ENCODE measurements at regions not wholly inside any gene's neighbourhood (a gene's known extent, or its start where the extent isn't known, plus 50 kb on each side); places are given as distances from the start of the nearest gene placed in this dataset.

DNA sequence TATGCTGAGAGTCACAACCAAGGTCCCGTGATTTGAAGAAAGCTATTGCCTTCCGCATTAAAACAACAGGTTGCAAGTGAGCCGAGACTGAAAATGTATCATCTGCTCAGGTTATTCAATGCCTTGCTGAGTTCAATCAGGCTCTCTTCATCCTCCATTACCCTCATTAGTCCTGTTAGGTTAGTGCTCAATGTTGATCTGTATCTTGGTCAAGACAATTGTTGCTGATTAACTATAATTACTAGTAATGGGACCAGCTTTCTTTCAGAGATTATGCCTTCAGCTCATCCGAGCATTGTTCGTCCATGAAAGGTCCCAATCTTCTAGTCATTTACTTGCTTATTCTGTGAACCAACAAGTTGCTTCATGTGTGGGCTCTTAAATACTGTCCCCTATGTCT, 534.6 kb upstream of the FAM241A start:
- no peak for DNase-seq (ENCODE audit: extremely low read depth in 1 of 4, low spot score in 3 of 4)
- in situ Hi-C loops (cut with MboI): no loop called here
- 0% methylated on average over 5 of the region's 5 CpGs for WGBS (ENCODE audit: insufficient coverage, low coverage, missing lambda C conversion rate)

More for the DNA sequence above, 534.6 kb upstream of the FAM241A start:
- H3K27me3 ChIP-seq (ENCODE audit: control insufficient read depth in 2 of 2, insufficient read depth in 2 of 2, low read length in 2 of 2): no peaks in the 10 kb centered on the region
- no peaks in the 10 kb centered on the region for H3K9me1 ChIP-seq (ENCODE audit: control insufficient read depth, insufficient read depth, low read length)
- FAIRE-seq: no peak
- H3K4me2 ChIP-seq (ENCODE audit: insufficient read depth, low read length): no peak overlapping the region
- ChIA-PET CTCF (ENCODE audit: low intra/inter-chr PET ratio) (no interaction called here), POLR2A (no interaction called here)
- no peaks in the 10 kb centered on the region for H3K9me3 ChIP-seq (replicated peaks; ENCODE audit: control insufficient read depth, insufficient read depth, low read depth, low read length)
- intact Hi-C loops (cut with micrococcal nuclease): no loop called here
- H3K4me3 ChIP-seq: no peak overlapping the region
- TF ChIP-seq MYC (IDR thresholded peaks at IDR 0.05; ENCODE audit: low read depth, low read length): no peak
- TF ChIP-seq MYC (CRISPR knock-in tag; IDR thresholded peaks at IDR 0.05; ENCODE audit: borderline replicate concordance, low read depth): no peak
- no peak for TF ChIP-seq ZNF197 (CRISPR knock-in tag; IDR thresholded peaks at IDR 0.05; ENCODE audit: low read depth)
- no peak for TF ChIP-seq HMG20B (CRISPR knock-in tag; IDR thresholded peaks at IDR 0.05)
- no peak for TF ChIP-seq EZH2 (IDR thresholded peaks at IDR 0.05; ENCODE audit: borderline replicate concordance, low read depth, low read length)
- no peak for TF ChIP-seq ZNF696 (CRISPR knock-in tag; conservative IDR thresholded peaks at IDR 0.05)
- no peak for TF ChIP-seq FUS (optimal IDR thresholded peaks at IDR 0.05; ENCODE audit: low read depth, low read length)
- TF ChIP-seq XRCC4 (IDR thresholded peaks at IDR 0.05; ENCODE audit: extremely low read depth, insufficient read depth, insufficient read length): no peak
- TF ChIP-seq U2AF1 (optimal IDR thresholded peaks at IDR 0.05; ENCODE audit: low read depth, low read length): no peak
- no peak for TF ChIP-seq ZNF584 (CRISPR knock-in tag; IDR thresholded peaks at IDR 0.05; ENCODE audit: low read depth)
- no peak for TF ChIP-seq HDGF (IDR thresholded peaks at IDR 0.05)
- TF ChIP-seq, protein P1, sequence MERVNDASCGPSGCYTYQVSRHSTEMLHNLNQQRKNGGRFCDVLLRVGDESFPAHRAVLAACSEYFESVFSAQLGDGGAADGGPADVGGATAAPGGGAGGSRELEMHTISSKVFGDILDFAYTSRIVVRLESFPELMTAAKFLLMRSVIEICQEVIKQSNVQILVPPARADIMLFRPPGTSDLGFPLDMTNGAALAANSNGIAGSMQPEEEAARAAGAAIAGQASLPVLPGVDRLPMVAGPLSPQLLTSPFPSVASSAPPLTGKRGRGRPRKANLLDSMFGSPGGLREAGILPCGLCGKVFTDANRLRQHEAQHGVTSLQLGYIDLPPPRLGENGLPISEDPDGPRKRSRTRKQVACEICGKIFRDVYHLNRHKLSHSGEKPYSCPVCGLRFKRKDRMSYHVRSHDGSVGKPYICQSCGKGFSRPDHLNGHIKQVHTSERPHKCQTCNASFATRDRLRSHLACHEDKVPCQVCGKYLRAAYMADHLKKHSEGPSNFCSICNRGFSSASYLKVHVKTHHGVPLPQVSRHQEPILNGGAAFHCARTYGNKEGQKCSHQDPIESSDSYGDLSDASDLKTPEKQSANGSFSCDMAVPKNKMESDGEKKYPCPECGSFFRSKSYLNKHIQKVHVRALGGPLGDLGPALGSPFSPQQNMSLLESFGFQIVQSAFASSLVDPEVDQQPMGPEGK (CRISPR knock-in tag; IDR thresholded peaks at IDR 0.05; ENCODE audit: borderline replicate concordance): no peak
- no peaks in the 10 kb centered on the region for H3K36me3 ChIP-seq (ENCODE audit: control insufficient read depth, insufficient read depth, low read length)
- no TSS peak for BruUV-seq (replicated peaks)
- H3K4me1 ChIP-seq (replicated peaks in 1 of 2; ENCODE audit: control insufficient read depth in 2 of 2, insufficient read depth in 2 of 2, low read length in 2 of 2): no peaks in the 10 kb centered on the region
- ATAC-seq: no peak
- no peaks in the 10 kb centered on the region for H4K20me1 ChIP-seq (replicated peaks; ENCODE audit: control insufficient read depth, insufficient read depth, low read length)
- H3K9ac ChIP-seq (ENCODE audit: insufficient read depth in 1 of 2, low read depth in 2 of 2, low read length in 2 of 2): no peak overlapping the region
- H2AFZ ChIP-seq (ENCODE audit: low read depth, low read length): no peak overlapping the region
- no peaks in the 10 kb centered on the region for H3K79me2 ChIP-seq (ENCODE audit: control insufficient read depth, insufficient read depth, low read length)
- no peak overlapping the region for H3K27ac ChIP-seq (ENCODE audit: extremely low read depth, low read depth, low read length)
